GM19468 (cell line): ENCODE measurements at regions not wholly inside any gene's neighbourhood (a gene's known extent, or its start where the extent isn't known, plus 50 kb on each side); places are given as distances from the start of the nearest gene placed in this dataset.

Experiments used
- ATAC-seq: cut with Tn5 transposase; IDR thresholded peaks from one replicate; pipeline ENCODE4 v1.9.1; 2021; ENCODE audit warnings: mild to moderate bottlenecking, moderate library complexity, moderate number of reproducible peaks; ENCODE audit not compliant: unreplicated experiment; ENCODE audit errors: extremely low read depth

DNA sequence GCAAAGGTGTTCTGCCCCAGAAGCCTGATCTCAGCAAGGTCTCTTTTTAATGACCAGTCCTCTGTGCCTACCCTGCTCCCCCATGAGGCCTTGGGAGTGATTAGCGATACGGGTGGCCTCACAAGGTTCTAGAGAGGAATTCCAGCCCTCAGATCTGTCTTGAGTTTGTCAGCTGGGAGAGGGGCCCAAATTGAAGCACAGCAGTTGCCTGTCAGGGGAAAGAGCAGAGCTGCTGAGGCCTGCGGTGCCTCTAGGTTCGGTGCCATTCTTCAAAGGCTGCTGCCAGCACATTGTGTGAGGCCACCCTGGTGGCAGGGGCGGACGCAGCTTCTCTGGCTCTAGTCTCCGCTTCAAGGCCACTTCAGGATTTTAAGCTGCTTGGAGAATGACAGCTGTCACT, 85.7 kb upstream of the GRIA1 start:
- no peak for ATAC-seq

DNA sequence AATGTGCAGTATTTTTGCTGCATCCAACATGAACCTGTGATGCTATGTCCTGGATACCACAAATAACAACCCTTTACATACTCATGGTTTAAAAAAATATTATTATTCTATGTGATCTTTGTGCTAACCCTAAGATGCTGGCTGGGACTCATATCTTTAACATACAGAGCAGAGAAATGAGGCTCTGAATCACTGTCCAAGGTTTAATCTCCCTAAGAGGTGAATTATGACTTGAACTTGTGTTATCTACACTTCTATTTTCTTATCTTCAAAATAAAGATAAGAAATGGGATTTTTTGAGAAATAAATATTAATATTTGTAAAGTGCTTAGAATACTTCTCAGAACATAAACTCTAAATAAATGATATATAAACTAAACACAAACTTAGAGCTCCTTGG, 68.8 kb upstream of the GRIA1 start:
- no peak for ATAC-seq

DNA sequence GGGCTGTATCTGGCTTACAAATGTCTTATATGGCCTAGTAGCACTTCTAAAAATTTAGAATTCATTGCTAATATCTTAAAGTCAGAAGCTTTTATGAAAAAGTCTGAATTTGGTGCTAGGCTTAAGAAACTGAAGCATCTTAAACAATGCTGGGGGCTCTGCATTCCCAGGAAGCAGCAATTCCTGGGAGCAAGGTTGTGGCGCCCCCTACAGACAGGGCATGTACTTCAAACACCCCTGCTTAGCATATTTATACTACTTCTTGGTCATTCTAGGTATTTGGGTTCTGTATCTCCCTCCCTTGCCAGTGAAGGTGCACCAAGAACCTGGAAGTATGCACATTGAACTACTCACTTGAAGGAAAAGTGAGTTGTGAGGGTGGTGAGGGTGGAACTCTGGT, 64.6 kb upstream of the GRIA1 start:
- ATAC-seq: no peak

DNA sequence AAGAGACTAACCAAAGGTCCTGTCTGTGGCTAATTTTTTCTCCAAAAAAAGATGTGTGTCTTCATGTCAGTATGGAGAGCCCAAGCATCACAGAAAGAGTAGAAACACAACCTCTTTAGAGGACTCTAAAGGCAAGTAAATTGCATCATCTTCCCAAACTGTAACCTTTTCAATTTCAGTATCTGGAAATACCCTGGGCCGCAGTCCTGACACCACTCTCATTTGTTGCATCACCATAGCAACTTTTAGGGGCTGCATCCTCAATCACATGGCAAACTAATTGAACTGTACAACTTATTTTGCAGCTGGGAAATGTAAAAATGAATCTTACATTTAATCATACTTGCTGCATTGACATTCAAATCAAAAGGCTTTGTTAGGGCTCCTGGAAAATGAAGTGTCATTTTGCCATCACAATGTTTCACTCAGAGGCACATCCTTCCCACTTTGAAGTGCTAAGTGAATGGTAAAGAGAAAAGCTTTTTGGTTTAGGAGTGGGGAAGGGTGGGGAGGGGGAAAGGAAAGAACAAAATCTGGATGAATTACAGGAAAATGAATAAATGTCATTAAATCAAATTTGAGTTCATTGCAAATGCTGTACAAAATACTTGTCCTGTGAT, 60.6 kb upstream of the GRIA1 start:
- no peak for ATAC-seq

DNA sequence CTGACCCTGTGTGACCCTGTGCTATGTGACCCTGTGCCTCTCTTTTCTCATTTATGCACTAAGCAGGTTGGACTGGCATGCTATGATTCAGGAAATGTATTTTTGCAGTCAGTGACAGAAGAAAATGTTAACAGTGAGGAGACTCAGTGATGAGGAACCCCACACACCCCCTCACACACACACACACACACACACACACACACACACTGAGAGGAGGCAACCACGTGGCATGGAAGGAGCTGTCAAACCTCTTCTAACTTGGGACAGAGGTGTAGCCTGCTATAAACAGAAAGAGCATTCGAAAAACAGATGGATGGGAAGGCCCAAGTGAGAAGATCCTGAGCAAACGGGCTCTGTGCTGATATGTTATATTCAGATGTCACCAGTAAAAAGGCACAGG, 57.9 kb upstream of the GRIA1 start:
- ATAC-seq: no peak

DNA sequence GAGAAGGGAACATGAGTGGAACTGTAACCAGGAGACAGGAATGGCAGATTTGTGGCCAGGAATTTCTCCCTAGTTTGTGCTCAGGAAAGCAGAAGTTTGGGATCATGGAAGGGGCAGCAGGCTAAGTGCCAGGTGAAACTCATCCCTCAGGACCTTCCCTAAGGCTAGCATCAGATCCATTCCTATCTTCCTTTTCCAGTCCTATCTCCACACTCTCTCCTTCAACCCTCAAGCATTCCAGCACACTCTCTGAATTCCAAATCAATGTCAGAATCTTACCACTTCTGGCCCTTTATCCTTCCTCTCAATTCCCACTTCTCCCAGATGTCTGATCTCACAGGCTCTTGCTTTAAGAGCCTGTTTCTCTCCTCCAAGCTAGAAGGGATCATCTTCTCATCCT, 53.2 kb upstream of the GRIA1 start:
- no peak for ATAC-seq

DNA sequence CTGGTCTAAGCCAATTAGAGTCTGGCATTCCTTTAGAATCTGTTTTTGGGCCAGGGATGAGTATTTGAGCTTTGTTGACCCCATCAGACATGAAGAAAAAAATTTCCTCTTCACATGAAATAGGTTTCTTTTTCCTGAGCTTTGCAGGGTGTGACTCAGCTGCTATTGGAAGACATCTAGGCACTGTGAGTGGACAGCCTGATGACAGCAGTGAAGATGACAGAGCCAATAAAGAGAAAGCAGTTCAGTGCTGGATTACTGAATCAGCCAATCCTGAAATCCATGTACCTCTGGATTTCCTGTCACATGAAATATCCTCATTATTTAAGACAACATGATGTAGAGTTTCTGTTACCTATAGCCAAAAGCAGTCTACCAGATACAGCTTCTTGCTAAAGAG, 51.3 kb upstream of the GRIA1 start:
- no peak for ATAC-seq
